ENCODE measurements at regions not wholly inside any gene's neighbourhood (a gene's known extent, or its start where the extent isn't known, plus 50 kb on each side); places are given as distances from the start of the nearest gene placed in this dataset.

DNA sequence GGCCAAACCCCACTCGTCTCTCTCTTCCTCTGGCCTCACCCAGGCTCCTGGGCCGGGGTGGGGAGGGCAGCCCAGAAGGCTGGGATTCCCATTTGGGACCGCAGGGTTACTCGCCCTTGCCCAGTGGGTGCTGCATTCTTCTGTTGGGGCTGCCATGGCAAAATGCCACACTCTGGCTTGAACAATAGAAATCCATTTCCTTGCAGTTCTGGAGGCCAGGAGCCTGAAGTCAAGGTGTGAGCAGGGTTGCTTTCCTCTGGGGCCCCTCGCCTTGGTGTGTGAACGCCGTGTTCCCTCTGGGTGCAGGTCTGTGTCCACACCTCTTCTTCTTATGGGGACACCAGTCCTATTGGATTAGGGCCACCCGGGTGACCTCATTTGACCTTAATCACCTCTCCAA is 105.8 kb upstream of the GSE1 start:
- Mint-ChIP-seq H3K27ac (no peak overlapping the region), H3K4me3 (no peak overlapping the region), H3K27me3 (ENCODE audit: low read depth, poor library complexity) (peaks cover 68% of the 10 kb centered on the region), H3K9me3 (no peaks in the 10 kb centered on the region), H3K4me1 (peaks cover 90% of the 10 kb centered on the region), H3K36me3 (ENCODE audit: low read depth) (no peaks in the 10 kb centered on the region)
- DNase-seq, result no peak
- TF ChIP-seq, protein P1, sequence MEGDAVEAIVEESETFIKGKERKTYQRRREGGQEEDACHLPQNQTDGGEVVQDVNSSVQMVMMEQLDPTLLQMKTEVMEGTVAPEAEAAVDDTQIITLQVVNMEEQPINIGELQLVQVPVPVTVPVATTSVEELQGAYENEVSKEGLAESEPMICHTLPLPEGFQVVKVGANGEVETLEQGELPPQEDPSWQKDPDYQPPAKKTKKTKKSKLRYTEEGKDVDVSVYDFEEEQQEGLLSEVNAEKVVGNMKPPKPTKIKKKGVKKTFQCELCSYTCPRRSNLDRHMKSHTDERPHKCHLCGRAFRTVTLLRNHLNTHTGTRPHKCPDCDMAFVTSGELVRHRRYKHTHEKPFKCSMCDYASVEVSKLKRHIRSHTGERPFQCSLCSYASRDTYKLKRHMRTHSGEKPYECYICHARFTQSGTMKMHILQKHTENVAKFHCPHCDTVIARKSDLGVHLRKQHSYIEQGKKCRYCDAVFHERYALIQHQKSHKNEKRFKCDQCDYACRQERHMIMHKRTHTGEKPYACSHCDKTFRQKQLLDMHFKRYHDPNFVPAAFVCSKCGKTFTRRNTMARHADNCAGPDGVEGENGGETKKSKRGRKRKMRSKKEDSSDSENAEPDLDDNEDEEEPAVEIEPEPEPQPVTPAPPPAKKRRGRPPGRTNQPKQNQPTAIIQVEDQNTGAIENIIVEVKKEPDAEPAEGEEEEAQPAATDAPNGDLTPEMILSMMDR (IDR thresholded peaks at IDR 0.05), result no peak

- no peak for DNase-seq
- peaks cover 90% of the 10 kb centered on the region for H3K4me1 Mint-ChIP-seq
- H3K27ac Mint-ChIP-seq, result no peak overlapping the region
Measured at GRCh38 chr16:85508388-85508787, 104.7 kb upstream of the GSE1 start.

GRCh38 chr16:85508993-85509392 is 104.1 kb upstream of the GSE1 start:
- Mint-ChIP-seq H3K36me3 (ENCODE audit: low read depth) (no peaks in the 10 kb centered on the region), H3K9me3 (no peaks in the 10 kb centered on the region), H3K4me3 (peak overlapping the region; percentile 31), H3K4me1 (peaks cover 90% of the 10 kb centered on the region), H3K27me3 (ENCODE audit: low read depth, poor library complexity) (peaks cover 63% of the 10 kb centered on the region), H3K27ac (peak overlapping the region; percentile 38)
- DNase-seq, result no peak
- TF ChIP-seq, protein P1 (IDR thresholded peaks at IDR 0.05), result no peak

More at GRCh38 chr16:85508388-85508787, 104.7 kb upstream of the GSE1 start:
- no peaks in the 10 kb centered on the region for H3K9me3 Mint-ChIP-seq
- TF ChIP-seq, protein P1 (IDR thresholded peaks at IDR 0.05), result no peak
- no peak overlapping the region for H3K4me3 Mint-ChIP-seq
- no peaks in the 10 kb centered on the region for H3K36me3 Mint-ChIP-seq (ENCODE audit: low read depth)
- peaks cover 64% of the 10 kb centered on the region for H3K27me3 Mint-ChIP-seq (ENCODE audit: low read depth, poor library complexity)

- TF ChIP-seq, protein P1 (IDR thresholded peaks at IDR 0.05), result no peak
Measured at GRCh38 chr16:85510041-85510659, 103.0 kb upstream of the GSE1 start.

DNA sequence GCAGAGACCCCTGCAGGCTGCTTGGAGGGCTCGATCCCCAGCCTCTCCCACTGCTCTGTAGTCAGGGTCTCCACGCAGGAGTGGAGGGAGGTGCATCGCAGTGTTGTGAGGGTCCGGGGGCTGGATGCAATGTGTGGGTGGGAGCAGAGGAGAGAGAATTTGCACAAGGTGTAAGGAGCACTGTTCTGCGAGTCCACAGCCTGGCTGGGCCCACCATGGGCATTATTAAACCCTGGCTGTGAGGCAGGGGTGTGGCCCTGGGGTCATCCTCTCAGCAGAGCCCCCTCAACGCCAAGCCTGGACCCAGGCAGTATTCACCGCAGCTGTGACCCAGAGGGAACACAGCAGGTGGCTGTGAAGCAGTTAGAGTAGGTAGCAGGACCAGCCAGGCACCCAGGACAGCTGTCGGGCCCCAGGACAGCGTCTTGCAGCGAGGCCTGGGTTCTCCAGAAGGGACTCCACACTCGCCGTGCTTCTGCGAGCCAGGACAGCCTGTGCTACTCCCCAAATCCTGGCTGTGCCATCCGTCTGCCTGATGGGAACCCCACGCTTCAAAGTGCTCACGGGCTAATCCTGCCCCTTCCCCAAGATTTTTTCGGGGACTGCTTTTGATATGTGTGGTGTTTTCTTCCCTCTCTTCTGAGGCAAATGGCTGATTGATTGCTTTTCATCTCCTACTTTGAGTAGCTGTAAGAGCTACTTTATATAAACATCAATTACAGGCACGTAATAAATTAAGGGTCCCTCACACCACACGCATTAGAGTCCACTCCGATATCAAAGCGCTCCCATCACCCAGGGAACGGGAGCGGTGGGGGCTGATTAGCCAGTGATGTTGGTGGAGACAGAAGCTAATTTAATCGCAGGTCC is 100.9 kb upstream of the GSE1 start:
- no peak for DNase-seq
- Mint-ChIP-seq H3K27me3 (ENCODE audit: low read depth, poor library complexity) (peaks cover 46% of the 10 kb centered on the region), H3K36me3 (ENCODE audit: low read depth) (no peaks in the 10 kb centered on the region), H3K4me3 (no peak overlapping the region), H3K9me3 (no peaks in the 10 kb centered on the region), H3K27ac (no peak overlapping the region), H3K4me1 (peaks cover 81% of the 10 kb centered on the region)
- TF ChIP-seq, protein P1 (IDR thresholded peaks at IDR 0.05), result no peak

More at GRCh38 chr16:85510041-85510659, 103.0 kb upstream of the GSE1 start:
- H3K27me3 Mint-ChIP-seq (ENCODE audit: low read depth, poor library complexity), result peaks cover 52% of the 10 kb centered on the region
- H3K4me1 Mint-ChIP-seq, result peaks cover 86% of the 10 kb centered on the region
- H3K27ac Mint-ChIP-seq, result no peak overlapping the region
- no peaks in the 10 kb centered on the region for H3K36me3 Mint-ChIP-seq (ENCODE audit: low read depth)
- H3K4me3 Mint-ChIP-seq, result no peak overlapping the region
- no peaks in the 10 kb centered on the region for H3K9me3 Mint-ChIP-seq
- DNase-seq, result no peak

Data from nephron progenitor cell (in vitro differentiated cells).